Stimulated activated CD8-positive, alpha-beta memory T cell treated with anti-CD3 and anti-CD28 coated beads, Interleukin-4, amount 100 ng/mL, for 4 hours (primary cell): ENCODE measurements at regions not wholly inside any gene's neighbourhood (a gene's known extent, or its start where the extent isn't known, plus 50 kb on each side); places are given as distances from the start of the nearest gene placed in this dataset.
"Not testable (repeated sequence)": the region's sequence is repeated elsewhere in the genome, so short reads cannot be mapped to it uniquely, and the experiment has no call there.

Experiments
- DNase-seq, 2 donors: peaks; one replicate each; pipeline ENCODE4 v3.0.0-alpha.2; 2020; ENCODE audit warnings: low read depth in 2 of 2, low spot score in 1 of 2

DNA sequence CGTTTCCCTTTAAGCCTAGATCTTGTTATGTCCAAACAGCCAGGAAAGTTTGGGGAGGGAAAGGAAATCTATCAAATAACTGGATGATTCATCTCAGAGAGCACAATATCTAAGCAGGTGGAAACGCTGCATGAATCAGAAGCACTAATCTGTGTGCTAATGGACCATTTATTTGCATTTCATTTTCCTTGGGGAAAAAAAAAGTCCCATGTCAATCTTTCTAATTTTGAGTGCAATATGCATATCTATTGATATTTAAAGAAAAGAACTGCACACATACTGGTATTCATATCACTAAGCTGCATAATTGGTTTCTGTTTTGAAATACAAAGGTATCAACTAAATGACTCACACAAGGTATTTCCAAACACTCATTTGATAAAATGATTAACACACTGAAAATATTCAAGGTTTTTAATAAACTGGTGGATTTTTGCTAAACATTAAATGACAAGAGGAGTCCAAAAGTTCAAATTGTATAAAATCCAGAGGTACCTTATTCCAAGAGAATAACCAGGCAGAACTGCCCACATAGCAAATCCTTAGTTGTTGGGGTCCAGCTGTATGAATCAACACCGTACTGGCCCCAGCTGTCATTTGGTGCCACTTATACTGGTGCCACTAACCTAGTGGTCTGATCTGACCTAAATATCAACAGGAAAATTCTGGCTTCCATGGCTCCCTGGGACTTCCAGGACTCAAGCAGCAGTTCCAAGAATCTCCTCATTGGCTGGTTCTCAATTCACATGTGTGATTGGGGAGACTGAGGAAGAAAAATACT is 122.2 kb upstream of the SP4 start:
- no peak for DNase-seq

DNA sequence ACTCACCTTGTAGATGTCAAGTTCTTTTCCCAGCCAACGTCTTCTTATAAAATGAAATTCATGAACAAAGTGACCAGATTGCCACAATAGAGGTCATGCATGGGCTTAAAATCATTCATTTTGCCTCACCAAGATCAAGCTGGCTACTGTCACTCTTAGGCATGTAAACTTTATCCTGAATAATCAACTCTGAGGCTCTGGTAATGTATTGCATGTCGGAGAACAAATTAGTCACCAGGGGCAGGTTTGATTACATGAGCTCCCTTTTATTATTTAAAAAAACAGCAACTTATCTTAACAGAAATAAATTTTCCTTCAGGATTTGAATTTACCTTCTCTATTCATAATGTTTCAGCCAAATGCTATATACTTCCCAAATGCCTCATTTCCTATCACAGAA is 112.9 kb upstream of the SP4 start:
- no peak for DNase-seq

DNA sequence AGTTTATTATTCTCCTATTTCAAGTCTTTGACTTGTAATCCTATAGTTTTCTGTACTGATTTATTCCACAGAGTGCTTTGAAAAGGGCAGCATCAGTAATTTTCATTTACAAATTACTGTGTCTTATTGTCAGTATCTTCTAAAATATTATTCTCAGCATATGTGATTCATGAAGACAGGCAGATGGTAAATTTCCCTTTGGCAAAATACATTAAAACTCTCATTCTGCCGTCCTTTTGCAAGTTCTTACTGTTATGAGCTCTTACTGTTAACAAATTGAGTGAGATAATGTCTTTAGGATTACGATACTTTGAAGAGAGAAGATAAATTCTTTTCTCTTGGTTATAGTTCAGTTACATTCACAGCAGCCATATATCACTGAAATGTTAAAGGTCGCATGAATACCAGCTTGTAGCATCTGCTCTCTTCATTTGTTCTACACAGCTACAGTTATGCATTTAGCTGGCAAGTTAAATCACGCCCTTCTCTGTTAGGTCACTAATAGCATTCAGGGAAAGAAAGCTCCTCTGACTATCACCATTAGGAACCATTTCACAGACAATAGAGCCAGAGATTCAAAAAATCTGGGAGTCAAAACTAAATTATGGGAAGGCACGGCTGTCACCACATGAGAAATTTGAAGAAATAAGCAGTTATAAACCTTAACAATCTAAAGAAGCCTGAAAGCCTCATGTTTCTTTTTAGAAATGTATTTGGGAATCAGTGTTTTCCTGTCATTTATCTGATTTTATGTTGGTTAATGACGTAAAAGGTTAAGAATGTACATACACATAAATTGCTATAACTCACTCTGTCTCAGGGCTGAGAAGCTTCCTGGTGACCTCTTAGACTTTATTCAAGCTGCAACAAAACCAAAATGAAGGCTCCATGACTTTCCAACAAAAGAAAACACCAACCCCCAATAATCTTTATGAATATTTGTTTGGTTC is 109.6 kb upstream of the SP4 start:
- DNase-seq: no peak

DNA sequence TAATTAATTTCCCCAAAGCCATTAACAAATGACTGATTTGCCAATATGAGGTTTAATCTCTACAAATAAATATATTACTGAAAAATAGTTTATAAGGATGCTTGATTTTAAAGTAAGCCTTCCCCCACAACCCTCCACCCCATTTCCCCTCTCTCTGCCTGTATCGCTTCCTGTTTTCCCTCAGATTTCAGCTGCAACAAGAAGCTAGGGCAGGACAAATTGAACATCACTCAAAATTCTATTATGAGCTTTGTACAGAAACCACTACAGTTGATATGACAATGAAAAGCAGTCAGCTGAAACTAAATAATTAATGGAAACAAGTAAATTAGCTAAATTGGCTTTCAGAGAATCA is 109.0 kb upstream of the SP4 start:
- no peak for DNase-seq

DNA sequence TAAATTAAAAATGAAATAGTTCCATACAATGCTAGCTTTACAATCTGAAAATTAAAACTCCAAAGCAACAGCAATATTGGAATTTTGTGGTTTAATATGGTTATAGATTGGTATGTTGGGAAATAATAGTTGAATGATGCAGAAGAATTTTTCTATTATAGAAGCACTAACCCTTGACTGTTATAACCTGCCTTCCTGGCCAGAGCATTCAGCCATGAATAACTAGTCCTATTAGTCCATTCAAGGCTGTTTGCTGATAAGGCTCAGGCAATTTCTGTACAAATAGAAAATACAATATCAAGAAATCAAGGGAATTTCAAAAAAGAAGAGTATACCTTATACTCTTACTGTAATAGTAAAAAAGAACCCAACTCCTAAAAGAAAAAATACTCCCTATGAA is 101.6 kb upstream of the SP4 start:
- no peak for DNase-seq

DNA sequence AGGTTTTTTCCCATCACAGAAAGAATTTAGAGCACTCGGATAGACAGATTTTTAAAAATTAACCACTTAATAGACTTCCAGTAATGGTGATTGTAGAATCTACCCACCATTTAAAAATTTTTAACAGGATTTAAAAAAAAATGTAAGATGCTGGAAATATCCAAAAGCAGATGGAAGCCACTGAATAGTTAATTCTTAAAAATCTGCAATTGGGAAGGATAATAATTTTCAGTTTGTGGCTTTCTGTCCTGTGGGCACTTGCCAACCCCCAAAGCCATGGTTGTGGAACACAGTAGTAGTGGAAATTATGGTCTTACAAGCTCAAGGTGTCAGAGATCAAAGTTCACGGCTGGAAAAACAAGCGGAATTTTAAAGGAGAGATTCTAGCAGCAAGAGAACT is 101.0 kb upstream of the SP4 start:
- DNase-seq: no peak

DNA sequence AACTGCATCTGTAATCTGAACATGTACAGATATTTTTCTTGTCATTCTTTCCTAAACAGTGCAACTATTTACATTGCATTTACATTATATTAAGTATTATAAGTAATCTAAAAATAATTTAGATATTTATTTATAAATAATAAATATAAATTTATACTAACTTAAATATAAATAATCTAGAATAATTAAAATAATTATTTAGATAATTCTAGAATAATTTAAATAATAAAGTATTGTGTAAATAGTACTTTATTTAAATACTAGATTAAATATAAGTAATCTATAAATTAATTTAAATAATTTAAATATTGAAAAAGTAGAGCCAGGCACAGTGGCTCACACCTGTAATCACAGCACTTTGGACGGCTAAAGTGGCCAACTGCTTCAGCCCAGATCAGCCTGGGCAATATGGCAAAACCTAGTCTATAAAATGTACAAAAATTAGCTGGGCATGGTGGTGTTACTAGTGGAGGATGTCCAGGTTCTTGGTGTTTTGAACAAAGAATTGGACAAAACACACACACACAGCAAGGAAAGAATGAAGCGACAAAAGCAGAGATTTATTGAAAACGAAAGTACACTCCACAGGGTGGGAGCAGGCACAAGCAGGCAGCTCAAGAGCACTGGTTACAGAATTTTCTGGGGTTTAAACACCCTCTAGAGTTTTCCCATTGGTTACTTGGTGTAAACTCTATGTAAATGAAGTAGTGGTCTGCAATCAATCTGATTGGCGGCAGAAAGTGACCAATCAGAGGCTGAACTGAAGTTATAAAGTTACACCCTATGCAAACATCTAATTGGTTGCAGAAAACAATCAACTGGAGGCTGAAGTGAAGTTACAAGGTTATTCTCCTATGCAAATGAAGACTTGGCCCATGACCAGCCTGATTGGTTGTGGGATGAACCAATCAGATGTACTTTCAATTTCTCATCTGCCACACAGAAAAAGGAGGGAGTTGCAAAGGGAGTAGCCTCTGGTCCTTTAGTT is 100.2 kb upstream of the SP4 start:
- DNase-seq: no peak

DNA sequence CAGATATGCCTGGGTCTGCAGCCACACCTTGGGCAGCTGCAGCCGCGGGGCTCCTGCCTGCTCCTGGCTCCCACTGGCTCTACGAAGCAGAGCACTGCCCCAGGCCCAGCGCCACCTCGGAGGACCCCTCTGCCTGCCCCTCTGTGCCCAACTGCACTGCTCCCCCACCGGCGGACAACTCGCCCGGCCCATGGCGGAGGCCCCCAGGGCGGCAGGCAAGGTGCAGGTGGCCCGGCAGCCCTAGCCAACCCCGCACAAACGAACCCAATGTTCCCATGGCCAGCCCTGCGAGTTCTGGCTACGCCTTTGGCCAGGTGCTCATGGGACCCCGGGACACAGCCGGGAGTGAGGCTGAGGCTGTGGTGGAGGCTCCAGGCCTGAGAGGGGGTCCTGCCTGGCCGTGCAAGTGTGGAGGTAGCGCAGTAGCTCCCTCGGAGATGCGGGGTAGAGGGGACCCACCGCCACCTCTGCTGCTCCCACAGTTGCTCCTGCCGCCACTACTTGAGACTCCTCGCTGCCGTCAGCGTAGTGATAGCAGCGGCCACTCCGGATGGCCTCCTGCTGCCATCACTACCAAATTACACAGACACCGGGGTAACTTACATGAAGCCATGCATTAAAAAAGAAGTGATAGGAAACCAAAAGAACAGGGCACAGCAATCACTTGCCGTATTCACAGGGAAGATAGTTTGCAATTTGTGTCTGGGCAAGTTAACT is 97.3 kb upstream of the SP4 start:
- DNase-seq: no peak

DNA sequence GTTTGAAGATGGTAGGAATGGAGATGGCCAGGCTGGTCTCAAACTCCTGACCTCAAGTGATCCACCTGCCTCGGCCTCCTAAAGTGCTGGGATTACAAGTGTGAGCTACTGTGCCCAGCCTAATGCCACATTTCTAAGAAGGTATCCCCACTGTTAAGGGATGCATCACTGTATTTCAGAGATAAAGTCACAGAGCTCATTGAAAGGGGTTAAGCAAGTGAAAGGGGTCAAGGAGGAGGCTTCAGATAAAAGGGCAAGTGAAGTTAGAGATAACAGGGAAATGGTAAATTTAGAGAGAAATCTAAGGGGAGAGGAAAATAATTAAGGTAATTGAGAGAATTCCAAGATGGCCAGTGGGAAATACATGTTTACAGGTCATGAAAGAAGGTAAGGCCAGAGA is 93.0 kb upstream of the SP4 start:
- DNase-seq: no peak

DNA sequence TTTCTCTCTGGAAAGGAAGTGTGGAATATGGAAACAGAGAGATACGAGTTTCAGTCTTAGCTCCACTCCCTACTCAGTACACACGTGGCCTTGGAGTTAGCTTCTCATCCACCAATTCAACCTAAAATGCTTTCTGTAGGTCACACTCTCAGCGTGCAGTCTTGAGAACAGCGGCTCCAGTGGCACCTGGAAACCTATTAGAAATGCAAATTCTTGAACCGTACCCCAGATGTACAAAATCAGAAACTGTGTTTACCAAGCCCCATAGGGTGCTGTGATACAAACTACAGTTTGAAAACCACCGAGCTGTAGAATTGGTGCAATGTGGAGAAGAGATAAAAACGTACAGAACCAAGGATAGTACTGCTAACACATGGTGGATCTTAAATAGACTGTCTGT is 91.1 kb upstream of the SP4 start:
- no peak for DNase-seq

DNA sequence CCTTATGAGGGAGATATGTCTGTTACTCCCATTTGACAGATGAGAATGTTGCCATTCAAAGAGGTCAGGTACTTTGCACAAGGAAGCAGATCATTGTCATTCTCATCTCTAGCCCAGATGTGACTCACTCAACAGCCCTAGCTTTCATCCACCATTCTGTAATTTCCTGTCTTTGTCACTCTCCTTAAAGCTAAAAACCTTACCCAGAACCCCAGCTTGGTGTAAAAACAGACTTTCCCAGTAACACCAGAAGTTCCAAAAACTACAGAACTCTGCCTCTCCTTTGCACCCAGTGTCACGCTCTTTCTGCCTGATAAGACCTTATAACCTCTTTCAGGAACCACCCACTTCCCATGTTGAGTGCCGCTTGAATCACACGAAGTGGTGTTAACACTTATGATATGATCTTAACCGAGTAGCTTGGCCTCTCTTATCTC is 89.1 kb upstream of the SP4 start:
- peak in 1 of 2 donors; percentile 17 for DNase-seq

DNA sequence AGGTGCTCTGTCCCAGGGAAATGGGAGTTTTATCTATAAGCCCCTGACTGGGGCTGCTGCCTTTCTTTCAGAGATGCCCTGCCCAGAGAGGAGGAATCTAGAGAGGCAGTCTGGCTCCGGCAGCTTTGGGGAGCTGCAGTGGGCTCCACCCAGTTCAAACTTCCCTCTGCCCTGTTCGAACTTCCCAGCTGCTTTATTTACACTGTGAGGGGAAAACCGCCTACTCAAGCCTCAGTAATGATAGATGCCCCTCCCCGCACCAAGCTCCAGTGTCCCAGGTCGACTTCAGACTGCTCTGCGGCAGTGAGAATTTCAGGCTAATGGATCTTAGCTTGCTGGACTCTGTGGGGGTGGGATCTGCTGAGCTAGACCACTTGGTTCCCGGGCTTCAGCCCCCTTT is 83.0 kb upstream of the SP4 start:
- not testable (repeated sequence) for DNase-seq

DNA sequence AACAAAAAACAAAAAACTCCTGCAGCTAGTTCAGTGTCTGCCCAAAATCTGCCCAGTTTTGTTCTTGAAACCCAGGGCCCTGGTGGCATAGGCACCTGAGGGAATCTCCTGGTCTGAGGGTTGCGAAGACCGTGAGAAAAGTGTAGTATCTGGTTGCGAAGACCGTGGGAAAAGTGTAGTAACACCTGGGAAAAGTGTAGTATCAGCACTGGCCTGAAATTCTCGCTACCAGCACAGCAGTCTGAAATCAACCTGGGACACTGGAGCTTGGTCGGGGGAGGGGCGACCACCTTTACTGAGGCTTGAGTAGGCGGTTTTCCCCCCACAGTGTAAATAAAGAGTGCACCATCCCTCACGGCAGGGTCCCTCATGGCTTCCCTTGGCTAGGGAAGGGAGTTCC is 82.5 kb upstream of the SP4 start:
- DNase-seq: no peak

DNA sequence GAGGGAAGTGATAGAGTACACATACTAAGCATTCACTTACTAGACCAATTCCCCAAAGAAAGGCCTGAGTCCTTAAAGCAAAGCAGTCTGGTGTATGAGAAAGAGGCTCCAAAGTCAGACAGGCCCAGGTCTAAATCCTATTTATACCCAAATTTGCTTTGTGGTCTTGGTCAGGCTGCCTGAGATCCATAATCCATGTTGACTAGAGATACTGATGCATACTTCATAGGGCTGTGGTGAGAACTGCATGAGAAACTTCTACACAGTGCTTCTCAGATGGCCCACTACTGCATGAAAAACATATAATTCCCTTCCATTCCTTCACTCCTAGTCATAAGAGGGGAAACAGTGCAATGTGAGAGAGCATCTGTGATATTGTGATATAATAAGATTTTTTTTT is 81.6 kb upstream of the SP4 start:
- no peak for DNase-seq

DNA sequence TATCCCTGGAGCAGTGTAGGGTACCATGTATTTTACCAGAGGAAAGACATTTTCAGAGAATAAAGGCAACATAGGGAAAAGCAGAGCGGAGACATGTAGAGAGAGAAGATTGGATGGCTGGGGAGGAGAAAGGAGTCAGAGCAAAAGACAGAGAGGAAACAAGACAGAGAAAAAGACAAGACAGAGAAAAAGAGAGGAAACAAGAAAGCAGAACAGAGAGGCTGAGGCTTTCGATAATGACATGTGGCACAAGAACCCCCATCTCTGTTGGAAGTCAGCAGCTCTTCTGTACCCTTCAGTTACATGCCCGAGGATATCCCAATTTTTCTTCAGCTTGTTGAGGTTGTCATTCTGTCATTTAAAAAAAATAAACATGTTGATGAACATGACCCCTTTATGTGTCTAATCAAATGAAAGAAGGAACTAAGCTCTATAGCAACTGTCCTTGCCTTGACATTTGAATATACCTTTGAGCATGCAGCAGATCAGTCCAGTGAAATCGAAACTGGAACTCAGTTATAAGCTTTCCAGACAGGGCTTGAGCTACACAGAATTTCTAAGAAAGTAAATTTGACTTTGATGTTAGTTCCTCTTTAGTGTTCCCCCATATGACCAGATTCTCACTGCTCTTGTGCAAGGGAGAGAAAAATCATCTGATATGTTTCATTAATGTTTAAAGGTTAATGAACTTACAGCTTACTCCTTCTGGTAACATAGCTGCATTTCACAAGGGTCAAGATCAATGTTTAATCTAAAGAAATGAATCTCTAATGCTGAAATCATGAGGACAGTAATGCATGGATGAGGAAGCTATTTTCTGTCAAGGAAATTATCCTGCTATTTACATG is 75.1 kb upstream of the SP4 start:
- DNase-seq: no peak

DNA sequence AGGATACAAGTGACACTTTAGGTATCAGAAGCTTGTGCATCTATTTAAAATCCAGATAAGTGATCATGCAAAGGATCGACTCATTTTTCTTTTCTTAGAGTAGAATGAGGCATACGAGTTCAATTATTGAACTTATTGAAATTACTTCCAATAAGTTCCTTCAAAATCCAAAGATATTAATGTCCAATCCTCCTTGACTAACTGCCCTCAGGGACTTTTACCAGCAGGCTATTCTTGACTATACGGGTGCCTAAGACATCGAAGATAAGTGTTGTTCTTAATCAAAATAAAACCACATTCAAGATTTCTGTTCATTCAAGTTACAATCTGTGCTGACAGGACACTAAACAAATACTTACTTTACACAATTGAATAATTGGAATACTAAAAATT is 74.5 kb upstream of the SP4 start:
- no peak for DNase-seq

DNA sequence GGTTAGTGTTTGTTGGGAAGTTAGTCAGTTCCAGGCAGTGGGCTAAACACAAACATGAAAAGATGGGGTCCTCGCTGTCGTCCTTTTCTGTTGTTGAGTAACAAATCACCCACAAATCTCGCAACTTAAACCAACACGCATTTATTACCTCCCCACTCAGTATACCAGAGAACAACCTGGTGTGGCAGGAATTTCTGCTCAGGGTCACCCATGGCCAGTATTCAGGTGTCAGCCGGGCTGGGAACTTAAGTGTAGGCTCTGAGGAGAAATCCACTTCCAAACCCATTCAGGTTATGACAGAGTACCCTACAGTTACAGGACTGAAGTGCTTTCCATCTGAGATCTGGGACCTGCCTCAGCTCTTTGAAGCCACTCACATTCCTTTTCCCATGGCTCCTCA is 73.6 kb upstream of the SP4 start:
- no peak for DNase-seq

DNA sequence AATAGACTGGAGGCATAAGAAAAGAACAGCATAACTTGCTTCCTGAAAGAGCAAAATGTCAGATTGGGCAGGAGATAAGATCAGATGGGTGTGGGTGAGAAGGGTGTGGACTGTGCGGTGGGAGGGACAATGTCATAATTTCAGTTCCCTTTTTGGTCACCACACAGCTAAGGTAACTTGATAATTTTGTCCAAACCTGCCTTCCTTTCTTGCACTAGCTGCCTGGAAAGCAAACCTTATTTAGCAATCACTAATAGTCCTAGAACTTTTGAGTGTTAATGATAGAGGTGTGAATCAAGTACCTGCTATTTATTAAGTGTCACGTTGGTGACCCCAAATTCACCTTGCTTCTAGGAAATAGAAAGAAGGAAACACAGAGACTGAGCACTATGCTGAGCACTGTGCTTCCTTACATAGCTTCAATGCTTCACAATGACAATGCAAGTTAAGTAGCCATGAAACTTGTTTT is 72.4 kb upstream of the SP4 start:
- DNase-seq: peak in 1 of 2 donors; percentile 19

DNA sequence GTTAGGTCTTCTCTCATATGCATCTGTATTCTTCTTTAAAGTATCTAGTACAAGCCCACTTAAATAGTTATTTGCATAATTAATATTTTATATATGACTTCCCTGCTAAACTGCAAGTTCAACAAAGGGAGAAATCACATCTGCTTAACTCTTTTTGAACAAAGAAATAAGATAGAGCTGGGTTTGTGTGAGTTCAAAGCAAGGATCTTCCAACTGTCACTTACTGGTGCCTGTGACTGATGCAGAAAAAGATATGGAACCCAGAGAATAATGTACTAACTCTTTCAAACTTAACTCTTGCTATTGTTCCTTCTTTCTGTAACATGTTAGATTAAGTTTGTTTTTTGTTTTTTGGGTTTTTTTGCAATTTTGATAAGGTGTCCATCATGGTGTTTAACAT is 71.3 kb upstream of the SP4 start:
- DNase-seq: no peak
